Naive thymus-derived CD4-positive, alpha-beta T cell (primary cell): ENCODE measurements at regions not wholly inside any gene's neighbourhood (a gene's known extent, or its start where the extent isn't known, plus 50 kb on each side); places are given as distances from the start of the nearest gene placed in this dataset.

Experiments used
- ATAC-seq: fragments of 150-1000 bp; cut with Tn5 transposase; 2 replicates; pipeline ENCODE4 v1.10.0; 2021; ENCODE audit warnings: mild to moderate bottlenecking, moderate library complexity
- CTCF ChIA-PET: fragments of 350-600 bp; sonication (Branson Sonifier 250); formaldehyde crosslinking; loops from one replicate; lab custom pipeline; 2021; ENCODE audit warnings: antibody characterized with exemption; lab: Charles Lee
- POLR2A ChIA-PET: fragments of 350-600 bp; sonication (Branson Sonifier 250); formaldehyde crosslinking; loops from one replicate; lab custom pipeline; 2021; ENCODE audit warnings: antibody characterized with exemption, inconsistent platforms; lab: Charles Lee
- DNase-seq, 9 donors: peaks; one replicate each; pipeline versions ENCODE4 v3.0.0 to v3.0.0-alpha.2; 2020 to 2022; ENCODE audit warnings: mixed read lengths in 1 of 9
- H3K27ac ChIP-seq: one replicate; pipeline ENCODE4 v1.7.0; 2013; ENCODE audit warnings: mild to moderate bottlenecking, low read depth, low read length, moderate library complexity
- H3K27me3 ChIP-seq, 2 donors: one replicate each; pipeline ENCODE4 v1.7.0; 2013; ENCODE audit warnings: low read length in 2 of 2, mild to moderate bottlenecking in 2 of 2, moderate library complexity in 2 of 2; ENCODE audit not compliant: control insufficient read depth in 2 of 2, insufficient read depth in 2 of 2
- H3K36me3 ChIP-seq, 3 experiments: 1 replicate in 2 of 3; 2 replicates in 1 of 3; pipeline ENCODE4 v1.7.0; 2013; ENCODE audit warnings: low read length in 3 of 3, mild to moderate bottlenecking in 3 of 3, moderate library complexity in 1 of 3; ENCODE audit not compliant: insufficient read depth in 3 of 3, control insufficient read depth in 2 of 3
- H3K4me1 ChIP-seq, 2 donors: one replicate each; pipeline ENCODE4 v1.7.0; 2013; ENCODE audit warnings: low read length in 2 of 2, mild to moderate bottlenecking in 2 of 2, moderate library complexity in 1 of 2; ENCODE audit not compliant: control insufficient read depth in 2 of 2, insufficient read depth in 2 of 2
- H3K4me3 ChIP-seq: 2 replicates; pipeline ENCODE4 v1.7.0; 2013; ENCODE audit warnings: mild to moderate bottlenecking, low read length
- H3K9me3 ChIP-seq, 3 experiments: 1 replicate in 2 of 3; 2 replicates in 1 of 3; pipeline ENCODE4 v1.7.0; 2013; ENCODE audit warnings: low read length in 3 of 3; ENCODE audit not compliant: control insufficient read depth in 2 of 3
- H3K27ac Mint-ChIP-seq, 9 donors: one replicate each; pipeline ENCODE4 v1.8.0; 2020 to 2022; ENCODE audit warnings: mixed read lengths in 9 of 9, mild to moderate bottlenecking in 8 of 9, moderate library complexity in 5 of 9, inconsistent platforms in 2 of 9
- H3K27me3 Mint-ChIP-seq, 5 donors: one replicate each; pipeline ENCODE4 v1.8.0; 2021 to 2022; ENCODE audit warnings: mixed read lengths in 5 of 5, mild to moderate bottlenecking in 1 of 5
- H3K36me3 Mint-ChIP-seq, 5 donors: one replicate each; pipeline ENCODE4 v1.8.0; 2020 to 2022; ENCODE audit warnings: mixed read lengths in 5 of 5, mild to moderate bottlenecking in 3 of 5, inconsistent platforms in 1 of 5
- H3K4me1 Mint-ChIP-seq, 7 donors: one replicate each; pipeline ENCODE4 v1.8.0; 2020 to 2022; ENCODE audit warnings: mixed read lengths in 7 of 7, mild to moderate bottlenecking in 3 of 7, inconsistent platforms in 1 of 7
- H3K4me3 Mint-ChIP-seq, 10 donors: one replicate each; pipeline ENCODE4 v1.8.0; 2020 to 2022; ENCODE audit warnings: mild to moderate bottlenecking in 10 of 10, mixed read lengths in 10 of 10, moderate library complexity in 6 of 10, inconsistent platforms in 2 of 10
- H3K9me3 Mint-ChIP-seq, 11 donors: one replicate each; pipeline ENCODE4 v1.8.0; 2020 to 2022; ENCODE audit warnings: mixed read lengths in 11 of 11, mild to moderate bottlenecking in 4 of 11, inconsistent platforms in 1 of 11, moderate library complexity in 1 of 11
- intact Hi-C, 2 donors: fragments of 100-400 bp; cut with micrococcal nuclease; formaldehyde crosslinking; loops; one replicate each; pipeline ENCODE4 v1.15.1; 2023

GRCh38 chr12:77679686-77680085, 151.0 kb upstream of the NAV3 start:
- Mint-ChIP-seq H3K27me3 (no peaks in the 10 kb centered on the region), H3K27ac (no peak overlapping the region), H3K36me3 (no peaks in the 10 kb centered on the region), H3K9me3 (peaks cover 0 to 26% (median 3%) of the 10 kb centered on the region in 11 donors), H3K4me3 (no peak overlapping the region), H3K4me1 (no peaks in the 10 kb centered on the region)
- no peaks in the 10 kb centered on the region for H3K9me3 ChIP-seq
- no peak overlapping the region for H3K27ac ChIP-seq
- ATAC-seq (no peak), DNase-seq (no peak)
- ChIA-PET CTCF (no interaction called here), POLR2A (no interaction called here)
- no peaks in the 10 kb centered on the region for H3K36me3 ChIP-seq
- H3K27me3 ChIP-seq, result no peaks in the 10 kb centered on the region
- H3K4me3 ChIP-seq, result no peak overlapping the region
- no peaks in the 10 kb centered on the region for H3K4me1 ChIP-seq
- intact Hi-C loops, result no loop called here

GRCh38 chr12:77678621-77679020, 152.1 kb upstream of the NAV3 start:
- H3K27me3 Mint-ChIP-seq, result no peaks in the 10 kb centered on the region
- DNase-seq (no peak), ATAC-seq (no peak)
- Histone ChIP-seq H3K27ac (no peak overlapping the region), H3K36me3 (no peaks in the 10 kb centered on the region), H3K9me3 (no peaks in the 10 kb centered on the region), H3K27me3 (no peaks in the 10 kb centered on the region), H3K4me3 (no peak overlapping the region), H3K4me1 (no peaks in the 10 kb centered on the region)
- H3K9me3 Mint-ChIP-seq, result peaks cover 0 to 28% (median 2%) of the 10 kb centered on the region in 11 donors
- CTCF ChIA-PET, result no interaction called here
- POLR2A ChIA-PET, result no interaction called here
- intact Hi-C loops, result no loop called here
- H3K4me1 Mint-ChIP-seq, result no peaks in the 10 kb centered on the region
- H3K36me3 Mint-ChIP-seq, result no peaks in the 10 kb centered on the region
- no peak overlapping the region for H3K4me3 Mint-ChIP-seq
- no peak overlapping the region for H3K27ac Mint-ChIP-seq

GRCh38 chr12:77667101-77667500, 163.6 kb upstream of the NAV3 start:
- CTCF ChIA-PET, result no interaction called here
- Histone ChIP-seq H3K27ac (no peak overlapping the region), H3K36me3 (no peaks in the 10 kb centered on the region), H3K4me1 (no peaks in the 10 kb centered on the region), H3K4me3 (no peak overlapping the region), H3K9me3 (no peaks in the 10 kb centered on the region), H3K27me3 (no peaks in the 10 kb centered on the region)
- intact Hi-C loops, result no loop called here
- H3K36me3 Mint-ChIP-seq, result no peaks in the 10 kb centered on the region
- DNase-seq, result no peak
- no peak overlapping the region for H3K4me3 Mint-ChIP-seq
- H3K27ac Mint-ChIP-seq, result no peak overlapping the region
- POLR2A ChIA-PET, result no interaction called here
- no peaks in the 10 kb centered on the region for H3K4me1 Mint-ChIP-seq
- H3K9me3 Mint-ChIP-seq, result peaks cover 0 to 18% (median 3%) of the 10 kb centered on the region in 11 donors
- H3K27me3 Mint-ChIP-seq, result no peaks in the 10 kb centered on the region
- ATAC-seq, result no peak

GRCh38 chr12:77648716-77649115, 182.0 kb upstream of the NAV3 start:
- Histone ChIP-seq H3K4me1 (no peaks in the 10 kb centered on the region), H3K4me3 (no peak overlapping the region), H3K9me3 (no peaks in the 10 kb centered on the region), H3K27ac (no peak overlapping the region), H3K27me3 (no peaks in the 10 kb centered on the region), H3K36me3 (no peaks in the 10 kb centered on the region)
- ChIA-PET CTCF (no interaction called here), POLR2A (no interaction called here)
- Mint-ChIP-seq H3K4me3 (no peak overlapping the region), H3K4me1 (no peaks in the 10 kb centered on the region), H3K9me3 (peaks cover 0 to 9% (median 2%) of the 10 kb centered on the region in 11 donors), H3K27ac (no peak overlapping the region), H3K36me3 (no peaks in the 10 kb centered on the region), H3K27me3 (no peaks in the 10 kb centered on the region)
- ATAC-seq, result no peak
- intact Hi-C loops, result no loop called here
- DNase-seq, result no peak

GRCh38 chr12:77645966-77646598, 184.6 kb upstream of the NAV3 start:
- no peaks in the 10 kb centered on the region for H3K4me1 Mint-ChIP-seq
- ChIA-PET CTCF (no interaction called here), POLR2A (no interaction called here)
- H3K9me3 Mint-ChIP-seq, result peaks cover 0 to 7% (median 0%) of the 10 kb centered on the region in 11 donors
- no peaks in the 10 kb centered on the region for H3K27me3 Mint-ChIP-seq
- Histone ChIP-seq H3K4me3 (no peak overlapping the region), H3K27ac (no peak overlapping the region), H3K4me1 (no peaks in the 10 kb centered on the region), H3K36me3 (no peaks in the 10 kb centered on the region), H3K9me3 (no peaks in the 10 kb centered on the region), H3K27me3 (no peaks in the 10 kb centered on the region)
- intact Hi-C loops, result no loop called here
- H3K4me3 Mint-ChIP-seq, result no peak overlapping the region
- no peak overlapping the region for H3K27ac Mint-ChIP-seq
- no peaks in the 10 kb centered on the region for H3K36me3 Mint-ChIP-seq
- ATAC-seq (no peak), DNase-seq (no peak)

GRCh38 chr12:77644915-77645605, 185.6 kb upstream of the NAV3 start:
- intact Hi-C loops, result no loop called here
- no peaks in the 10 kb centered on the region for H3K4me1 ChIP-seq
- no peak overlapping the region for H3K27ac Mint-ChIP-seq
- no peaks in the 10 kb centered on the region for H3K27me3 Mint-ChIP-seq
- no peaks in the 10 kb centered on the region for H3K36me3 Mint-ChIP-seq
- ChIA-PET POLR2A (no interaction called here), CTCF (no interaction called here)
- no peak overlapping the region for H3K4me3 ChIP-seq
- ATAC-seq (no peak), DNase-seq (no peak)
- no peaks in the 10 kb centered on the region for H3K36me3 ChIP-seq
- H3K4me1 Mint-ChIP-seq, result no peaks in the 10 kb centered on the region
- H3K9me3 Mint-ChIP-seq, result peaks cover 0 to 8% (median 0%) of the 10 kb centered on the region in 11 donors
- H3K27me3 ChIP-seq, result no peaks in the 10 kb centered on the region
- no peak overlapping the region for H3K4me3 Mint-ChIP-seq
- no peaks in the 10 kb centered on the region for H3K9me3 ChIP-seq
- H3K27ac ChIP-seq, result no peak overlapping the region

GRCh38 chr12:77642246-77642645, 188.4 kb upstream of the NAV3 start:
- Histone ChIP-seq H3K27me3 (no peaks in the 10 kb centered on the region), H3K9me3 (no peaks in the 10 kb centered on the region), H3K4me1 (no peaks in the 10 kb centered on the region), H3K36me3 (no peaks in the 10 kb centered on the region), H3K27ac (no peak overlapping the region), H3K4me3 (no peak overlapping the region)
- Mint-ChIP-seq H3K4me1 (no peaks in the 10 kb centered on the region), H3K36me3 (no peaks in the 10 kb centered on the region), H3K9me3 (peaks cover 0 to 16% (median 0%) of the 10 kb centered on the region in 11 donors), H3K27ac (no peak overlapping the region), H3K27me3 (no peaks in the 10 kb centered on the region), H3K4me3 (no peak overlapping the region)
- ChIA-PET POLR2A (no interaction called here), CTCF (no interaction called here)
- no peak for ATAC-seq
- intact Hi-C loops, result no loop called here
- no peak for DNase-seq
